Left lung (tissue), 4 donors: ENCODE measurements at regions not wholly inside any gene's neighbourhood (a gene's known extent, or its start where the extent isn't known, plus 50 kb on each side); places are given as distances from the start of the nearest gene placed in this dataset.

Experiments used
- ATAC-seq: fragments of 200-7000 bp; cut with Tn5 transposase; one replicate; pipeline ENCODE4 v1.9.1; 2020; ENCODE audit warnings: moderate library complexity
- DNase-seq, 4 donors: peaks; one replicate each; pipeline ENCODE4 v3.0.0-alpha.2; 2013 to 2020
- H3K27ac ChIP-seq, 2 donors: fragments of 200-600 bp; sonication (generic) in 1 of 2; one replicate each; pipeline versions ENCODE4 v1.5.0 to v1.8.0; 2020 to 2021
- H3K27me3 ChIP-seq, 2 donors: fragments of 200-600 bp; sonication (generic) in 1 of 2; one replicate each; pipeline versions ENCODE4 v1.5.0 to v1.8.0; 2020 to 2021
- H3K36me3 ChIP-seq, 2 donors: fragments of 200-600 bp; sonication (generic) in 1 of 2; one replicate each; pipeline versions ENCODE4 v1.5.0 to v1.8.0; 2020 to 2021
- H3K4me1 ChIP-seq, 2 donors: fragments of 200-600 bp; one replicate each; pipeline ENCODE4 v1.8.0; 2021
- H3K4me3 ChIP-seq, 2 donors: fragments of 200-600 bp; sonication (generic) in 1 of 2; one replicate each; pipeline versions ENCODE4 v1.5.0 to v1.8.0; 2020 to 2021; ENCODE audit warnings: mild to moderate bottlenecking in 1 of 2
- H3K9me3 ChIP-seq, 2 donors: fragments of 200-600 bp; sonication (generic) in 1 of 2; one replicate each; pipeline versions ENCODE4 v1.5.0 to v1.8.0; 2020 to 2021
- intact Hi-C, 2 donors: fragments of 100-400 bp; cut with DNase I; formaldehyde crosslinking; loops; one replicate each; pipeline versions ENCODE4 v1.11.2 to v1.14.2; 2022
- TF ChIP-seq, protein P1 (sequence below), 2 donors: fragments of 200-600 bp; sonication (generic) in 1 of 2; IDR thresholded peaks; one replicate each; pipeline versions ENCODE4 v1.5.0 to v1.8.0; 2021; ENCODE audit warnings: antibody characterized with exemption in 2 of 2
- donor health status: DM: no; HTN: yes; CAD: no.
- donor health status: DM: no; HTN: no; CAD: no.

- TF ChIP-seq, protein P1, sequence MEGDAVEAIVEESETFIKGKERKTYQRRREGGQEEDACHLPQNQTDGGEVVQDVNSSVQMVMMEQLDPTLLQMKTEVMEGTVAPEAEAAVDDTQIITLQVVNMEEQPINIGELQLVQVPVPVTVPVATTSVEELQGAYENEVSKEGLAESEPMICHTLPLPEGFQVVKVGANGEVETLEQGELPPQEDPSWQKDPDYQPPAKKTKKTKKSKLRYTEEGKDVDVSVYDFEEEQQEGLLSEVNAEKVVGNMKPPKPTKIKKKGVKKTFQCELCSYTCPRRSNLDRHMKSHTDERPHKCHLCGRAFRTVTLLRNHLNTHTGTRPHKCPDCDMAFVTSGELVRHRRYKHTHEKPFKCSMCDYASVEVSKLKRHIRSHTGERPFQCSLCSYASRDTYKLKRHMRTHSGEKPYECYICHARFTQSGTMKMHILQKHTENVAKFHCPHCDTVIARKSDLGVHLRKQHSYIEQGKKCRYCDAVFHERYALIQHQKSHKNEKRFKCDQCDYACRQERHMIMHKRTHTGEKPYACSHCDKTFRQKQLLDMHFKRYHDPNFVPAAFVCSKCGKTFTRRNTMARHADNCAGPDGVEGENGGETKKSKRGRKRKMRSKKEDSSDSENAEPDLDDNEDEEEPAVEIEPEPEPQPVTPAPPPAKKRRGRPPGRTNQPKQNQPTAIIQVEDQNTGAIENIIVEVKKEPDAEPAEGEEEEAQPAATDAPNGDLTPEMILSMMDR (IDR thresholded peaks at IDR 0.05), result no peak
- no peaks in the 10 kb centered on the region for H3K4me1 ChIP-seq
- no peak overlapping the region for H3K27ac ChIP-seq
- intact Hi-C loops, result no loop called here
- ATAC-seq, result no peak
- DNase-seq, result no peak
- no peaks in the 10 kb centered on the region for H3K27me3 ChIP-seq
- no peak overlapping the region for H3K4me3 ChIP-seq
- H3K9me3 ChIP-seq, result peaks cover 0 to 3% of the 10 kb centered on the region in 2 donors
- H3K36me3 ChIP-seq, result no peaks in the 10 kb centered on the region
These were observed 355.9 kb upstream of the SEL1L start for GRCh38 chr14:81889529-81889928.

DNA sequence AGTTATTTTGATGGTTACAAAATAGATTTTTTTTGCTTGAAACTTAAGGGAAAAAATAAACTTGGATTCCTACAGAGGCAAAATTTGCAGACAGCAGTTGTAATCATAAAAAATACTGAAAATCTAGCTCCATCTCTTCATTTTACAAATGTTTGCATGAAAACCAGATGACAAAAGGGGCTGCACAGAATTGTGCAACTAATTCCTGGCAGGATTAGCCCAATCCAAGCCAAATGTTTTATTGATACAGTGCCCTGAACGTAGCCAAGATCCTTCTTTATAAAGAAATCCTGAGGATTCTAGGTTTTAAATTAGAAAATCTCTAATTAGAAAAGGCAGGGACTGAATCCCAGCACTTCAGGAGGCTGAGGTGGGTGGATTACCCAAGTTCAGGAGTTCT, 356.4 kb upstream of the SEL1L start:
- no peak overlapping the region for H3K4me3 ChIP-seq
- no peaks in the 10 kb centered on the region for H3K36me3 ChIP-seq
- no peak overlapping the region for H3K27ac ChIP-seq
- ATAC-seq, result no peak
- no peaks in the 10 kb centered on the region for H3K27me3 ChIP-seq
- peaks cover 0 to 3% of the 10 kb centered on the region in 2 donors for H3K9me3 ChIP-seq
- H3K4me1 ChIP-seq, result no peaks in the 10 kb centered on the region
- intact Hi-C loops, result no loop called here
- no peak for DNase-seq
- TF ChIP-seq, protein P1 (IDR thresholded peaks at IDR 0.05), result no peak

DNA sequence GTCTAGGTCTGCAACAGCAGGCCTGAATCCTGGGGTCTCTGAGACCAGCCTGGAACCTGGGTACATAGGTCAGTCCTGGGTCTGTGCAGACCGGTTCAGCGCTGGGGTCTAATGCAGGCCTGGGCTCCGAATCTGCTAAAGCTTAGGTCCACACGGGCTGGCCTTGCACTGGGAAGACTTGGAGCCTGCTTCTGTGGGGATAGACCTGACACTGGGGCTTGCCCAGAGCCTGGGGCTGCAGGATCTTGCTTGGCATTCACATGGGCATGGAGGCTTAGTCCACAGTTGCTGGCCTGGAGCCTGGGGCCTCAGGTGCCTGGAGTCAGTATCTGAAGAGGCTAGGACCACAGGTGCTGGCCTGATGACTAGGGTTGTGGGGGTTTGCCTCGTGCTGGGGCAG, 369.8 kb upstream of the SEL1L start:
- Histone ChIP-seq H3K4me3 (no peak overlapping the region), H3K9me3 (peaks cover 0 to 34% of the 10 kb centered on the region in 2 donors), H3K27me3 (no peaks in the 10 kb centered on the region), H3K4me1 (no peaks in the 10 kb centered on the region), H3K36me3 (no peaks in the 10 kb centered on the region), H3K27ac (no peak overlapping the region)
- TF ChIP-seq, protein P1 (IDR thresholded peaks at IDR 0.05), result no peak
- no peak for DNase-seq
- intact Hi-C loops, result no loop called here
- no peak for ATAC-seq

DNA sequence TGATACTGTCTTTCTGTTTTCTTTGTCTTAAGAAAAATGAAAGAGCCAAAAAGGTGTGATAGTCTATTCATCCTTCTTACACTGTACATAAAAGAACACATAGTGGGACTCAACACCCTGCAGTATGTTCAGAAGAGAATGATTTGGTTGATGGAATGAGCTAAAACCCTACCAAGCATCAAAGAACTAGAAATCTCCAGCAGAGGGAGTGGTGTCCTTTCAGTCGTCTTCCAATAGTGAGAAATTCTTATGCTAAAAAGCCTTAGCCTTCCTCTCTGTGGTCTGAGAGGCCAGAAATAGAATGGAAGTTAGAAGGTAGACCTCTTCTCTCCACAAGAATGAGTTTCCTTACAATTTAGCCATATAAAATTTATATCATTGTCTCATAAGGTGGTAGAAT, 393.4 kb upstream of the SEL1L start:
- no peak overlapping the region for H3K27ac ChIP-seq
- no peaks in the 10 kb centered on the region for H3K9me3 ChIP-seq
- TF ChIP-seq, protein P1 (IDR thresholded peaks at IDR 0.05), result no peak
- DNase-seq (no peak), ATAC-seq (no peak)
- no peak overlapping the region for H3K4me3 ChIP-seq
- H3K36me3 ChIP-seq, result no peaks in the 10 kb centered on the region
- no peaks in the 10 kb centered on the region for H3K27me3 ChIP-seq
- intact Hi-C loops, result no loop called here
- no peaks in the 10 kb centered on the region for H3K4me1 ChIP-seq

GRCh38 chr14:81931828-81932227, 398.2 kb upstream of the SEL1L start:
- no peaks in the 10 kb centered on the region for H3K9me3 ChIP-seq
- TF ChIP-seq, protein P1 (IDR thresholded peaks at IDR 0.05), result no peak
- no peaks in the 10 kb centered on the region for H3K27me3 ChIP-seq
- H3K4me1 ChIP-seq, result no peaks in the 10 kb centered on the region
- ATAC-seq, result no peak
- no peaks in the 10 kb centered on the region for H3K36me3 ChIP-seq
- intact Hi-C loops, result no loop called here
- no peak overlapping the region for H3K4me3 ChIP-seq
- no peak overlapping the region for H3K27ac ChIP-seq
- no peak for DNase-seq
